Prostate gland (tissue), 2 donors: ENCODE measurements at regions not wholly inside any gene's neighbourhood (a gene's known extent, or its start where the extent isn't known, plus 50 kb on each side); places are given as distances from the start of the nearest gene placed in this dataset.

Experiments
- POLR2A ChIP-seq: fragments of 450-650 bp; IDR thresholded peaks from one replicate; pipeline ENCODE4 v1.6.1; 2016; ENCODE audit warnings: antibody characterized with exemption, mild to moderate bottlenecking
- POLR2AphosphoS5 ChIP-seq: sonication (generic); formaldehyde crosslinking; IDR thresholded peaks from one replicate; pipeline ENCODE4 v1.6.1; 2017; ENCODE audit warnings: antibody characterized with exemption
- TF ChIP-seq, protein P1 (sequence below), 4 experiments: fragments of 200-600 bp in 2 of 4; fragments of 450-650 bp in 2 of 4; sonication (generic) in 2 of 4; IDR thresholded peaks; 1 replicate in 3 of 4; 2 replicates in 1 of 4; pipeline ENCODE4 v1.5.1; 2016 to 2019; ENCODE audit warnings: antibody characterized with exemption in 4 of 4, mild to moderate bottlenecking in 2 of 4, moderate library complexity in 2 of 4

DNA sequence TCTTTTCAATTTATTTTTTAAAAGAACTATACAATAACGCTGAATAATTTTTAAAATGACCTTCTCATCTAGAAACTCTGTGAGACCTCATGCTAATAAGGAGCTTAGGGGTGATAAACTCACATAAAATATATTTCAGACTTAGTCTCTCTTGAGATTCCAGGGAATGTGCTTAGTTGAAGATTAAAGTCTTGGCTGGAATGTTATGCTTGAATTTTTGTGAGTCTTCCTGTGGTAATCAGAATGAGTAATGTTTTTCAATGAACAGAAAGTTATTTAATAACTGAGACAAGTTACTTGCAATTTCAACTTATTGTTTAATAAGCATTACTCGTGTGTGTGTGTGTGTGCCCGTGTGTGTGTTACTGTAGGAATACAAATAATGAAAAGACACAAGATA, 379.9 kb upstream of the EPHA7 start:
- TF ChIP-seq, protein P1, sequence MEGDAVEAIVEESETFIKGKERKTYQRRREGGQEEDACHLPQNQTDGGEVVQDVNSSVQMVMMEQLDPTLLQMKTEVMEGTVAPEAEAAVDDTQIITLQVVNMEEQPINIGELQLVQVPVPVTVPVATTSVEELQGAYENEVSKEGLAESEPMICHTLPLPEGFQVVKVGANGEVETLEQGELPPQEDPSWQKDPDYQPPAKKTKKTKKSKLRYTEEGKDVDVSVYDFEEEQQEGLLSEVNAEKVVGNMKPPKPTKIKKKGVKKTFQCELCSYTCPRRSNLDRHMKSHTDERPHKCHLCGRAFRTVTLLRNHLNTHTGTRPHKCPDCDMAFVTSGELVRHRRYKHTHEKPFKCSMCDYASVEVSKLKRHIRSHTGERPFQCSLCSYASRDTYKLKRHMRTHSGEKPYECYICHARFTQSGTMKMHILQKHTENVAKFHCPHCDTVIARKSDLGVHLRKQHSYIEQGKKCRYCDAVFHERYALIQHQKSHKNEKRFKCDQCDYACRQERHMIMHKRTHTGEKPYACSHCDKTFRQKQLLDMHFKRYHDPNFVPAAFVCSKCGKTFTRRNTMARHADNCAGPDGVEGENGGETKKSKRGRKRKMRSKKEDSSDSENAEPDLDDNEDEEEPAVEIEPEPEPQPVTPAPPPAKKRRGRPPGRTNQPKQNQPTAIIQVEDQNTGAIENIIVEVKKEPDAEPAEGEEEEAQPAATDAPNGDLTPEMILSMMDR (IDR thresholded peaks at IDR 0.05) = no peak
- TF ChIP-seq POLR2A (no peak), POLR2AphosphoS5 (no peak)
